Naive thymus-derived CD8-positive, alpha-beta T cell (primary cell): ENCODE measurements at regions not wholly inside any gene's neighbourhood (a gene's known extent, or its start where the extent isn't known, plus 50 kb on each side); places are given as distances from the start of the nearest gene placed in this dataset.

ENCODE experiments used
- ATAC-seq, 2 donors: fragments of 150-1000 bp; cut with Tn5 transposase in 1 of 2; sonication (Bioruptor Pico), chemical (Tn5 transposase) in 1 of 2; 1 replicate in 1 of 2; 2 replicates in 1 of 2; pipeline ENCODE4 v1.10.0; 2021; ENCODE audit warnings: mild to moderate bottlenecking in 2 of 2, moderate library complexity in 2 of 2
- POLR2A ChIA-PET: fragments of 350-600 bp; sonication (Branson Sonifier 250); formaldehyde crosslinking; loops from one replicate; lab custom pipeline; 2021; ENCODE audit warnings: antibody characterized with exemption; lab: Charles Lee
- DNase-seq, 10 donors: peaks; one replicate each; pipeline versions ENCODE4 v3.0.0 to v3.0.0-alpha.2; 2020 to 2022
- H3K27ac Mint-ChIP-seq, 10 donors: one replicate each; pipeline ENCODE4 v1.8.0; 2020 to 2022; ENCODE audit warnings: mild to moderate bottlenecking in 10 of 10, mixed read lengths in 10 of 10, moderate library complexity in 4 of 10, inconsistent platforms in 1 of 10
- H3K27me3 Mint-ChIP-seq, 5 donors: one replicate each; pipeline ENCODE4 v1.8.0; 2021 to 2022; ENCODE audit warnings: mixed read lengths in 5 of 5
- H3K36me3 Mint-ChIP-seq, 3 donors: one replicate each; pipeline ENCODE4 v1.8.0; 2020 to 2022; ENCODE audit warnings: mixed read lengths in 3 of 3, mild to moderate bottlenecking in 2 of 3, inconsistent platforms in 1 of 3
- H3K4me1 Mint-ChIP-seq, 4 donors: one replicate each; pipeline ENCODE4 v1.8.0; 2021 to 2022; ENCODE audit warnings: mixed read lengths in 4 of 4
- H3K4me3 Mint-ChIP-seq, 10 donors: one replicate each; pipeline ENCODE4 v1.8.0; 2020 to 2022; ENCODE audit warnings: mild to moderate bottlenecking in 10 of 10, mixed read lengths in 10 of 10, moderate library complexity in 6 of 10, inconsistent platforms in 1 of 10
- H3K9me3 Mint-ChIP-seq, 9 donors: one replicate each; pipeline ENCODE4 v1.8.0; 2020 to 2022; ENCODE audit warnings: mixed read lengths in 9 of 9, mild to moderate bottlenecking in 3 of 9, inconsistent platforms in 1 of 9, moderate library complexity in 1 of 9

DNA sequence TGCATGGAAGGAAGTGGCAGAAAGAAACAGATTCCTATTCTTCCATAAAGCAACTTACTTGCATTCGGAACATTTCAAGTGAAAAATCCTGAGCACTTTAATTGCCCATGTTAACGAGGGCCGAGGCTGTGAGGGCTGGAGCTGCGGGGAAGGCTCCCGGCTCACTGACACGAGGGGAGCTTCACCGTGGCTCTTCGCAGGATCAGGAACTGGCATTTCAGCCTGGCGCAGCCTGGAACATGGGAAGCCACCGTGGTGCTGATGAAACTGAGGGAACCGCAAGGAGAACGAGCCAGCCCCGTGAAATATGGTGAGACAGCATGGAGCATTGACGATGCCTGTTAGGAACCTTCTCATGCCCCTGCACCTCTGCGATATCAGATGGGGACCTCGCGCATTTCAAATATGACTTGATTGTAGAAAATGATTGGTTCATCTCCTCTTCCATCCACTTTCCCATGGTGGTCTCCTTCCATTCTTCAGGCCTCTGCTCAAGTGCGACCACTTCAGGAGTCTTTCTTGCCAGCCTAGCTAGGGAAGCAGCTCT, 236.9 kb downstream of the TBXT start:
- H3K27ac Mint-ChIP-seq, result no peak overlapping the region
- DNase-seq, result no peak
- peaks cover 10 to 34% (median 13%) of the 10 kb centered on the region in 5 donors for H3K27me3 Mint-ChIP-seq
- H3K9me3 Mint-ChIP-seq, result peaks cover 0 to 12% (median 0%) of the 10 kb centered on the region in 9 donors
- H3K36me3 Mint-ChIP-seq, result no peaks in the 10 kb centered on the region
- H3K4me1 Mint-ChIP-seq, result no peaks in the 10 kb centered on the region
- POLR2A ChIA-PET, result no interaction called here
- ATAC-seq, result no peak
- no peak overlapping the region for H3K4me3 Mint-ChIP-seq

DNA sequence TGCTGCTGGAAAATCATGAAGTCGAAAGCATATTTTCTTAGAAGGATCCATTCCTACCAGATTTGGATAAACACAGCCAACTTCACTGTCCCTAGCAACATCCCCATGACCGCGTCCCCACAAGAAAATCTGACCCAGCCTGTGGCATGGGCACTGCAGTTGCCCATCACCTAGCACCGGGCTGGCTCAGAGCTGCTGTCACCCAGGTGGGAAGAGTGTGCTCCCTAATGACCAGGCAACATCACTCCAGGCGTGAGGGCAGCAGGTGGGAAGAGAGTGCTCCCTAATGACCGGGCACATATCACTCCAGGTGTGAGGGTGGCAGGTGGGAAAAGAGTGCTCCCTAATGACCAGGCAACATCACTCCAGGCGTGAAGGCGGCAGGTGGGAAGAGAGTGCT, 238.0 kb downstream of the TBXT start:
- H3K9me3 Mint-ChIP-seq, result peaks cover 0 to 4% (median 0%) of the 10 kb centered on the region in 9 donors
- DNase-seq (no peak), ATAC-seq (no peak)
- no peak overlapping the region for H3K27ac Mint-ChIP-seq
- H3K4me1 Mint-ChIP-seq, result no peaks in the 10 kb centered on the region
- peaks cover 6 to 28% (median 7%) of the 10 kb centered on the region in 5 donors for H3K27me3 Mint-ChIP-seq
- no peak overlapping the region for H3K4me3 Mint-ChIP-seq
- POLR2A ChIA-PET, result no interaction called here
- H3K36me3 Mint-ChIP-seq, result no peaks in the 10 kb centered on the region

DNA sequence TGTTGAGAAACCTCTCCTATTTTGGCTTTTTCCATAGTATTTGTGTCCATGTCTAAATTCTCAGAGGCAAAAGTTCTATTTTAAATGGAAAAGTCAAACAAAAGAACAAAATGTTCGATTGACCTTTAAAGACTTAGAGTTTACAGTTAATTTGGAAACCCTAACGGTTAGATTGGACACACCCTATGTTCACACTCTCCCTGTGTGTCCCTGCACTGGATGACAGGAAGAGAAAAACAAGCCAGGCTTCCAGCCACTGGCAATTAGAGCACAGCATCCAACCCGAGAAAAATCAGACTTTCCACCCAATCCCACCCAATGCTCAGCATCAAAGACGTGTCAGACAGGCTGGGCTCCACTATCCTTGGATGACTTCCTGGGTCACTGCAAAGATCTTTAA, 241.3 kb downstream of the TBXT start:
- H3K27me3 Mint-ChIP-seq, result peaks cover 8 to 35% (median 9%) of the 10 kb centered on the region in 5 donors
- no peak for DNase-seq
- no peak overlapping the region for H3K27ac Mint-ChIP-seq
- peaks cover 0 to 3% (median 0%) of the 10 kb centered on the region in 9 donors for H3K9me3 Mint-ChIP-seq
- no peaks in the 10 kb centered on the region for H3K36me3 Mint-ChIP-seq
- no peaks in the 10 kb centered on the region for H3K4me1 Mint-ChIP-seq
- no peak overlapping the region for H3K4me3 Mint-ChIP-seq
- ATAC-seq, result no peak
- POLR2A ChIA-PET, result no interaction called here

DNA sequence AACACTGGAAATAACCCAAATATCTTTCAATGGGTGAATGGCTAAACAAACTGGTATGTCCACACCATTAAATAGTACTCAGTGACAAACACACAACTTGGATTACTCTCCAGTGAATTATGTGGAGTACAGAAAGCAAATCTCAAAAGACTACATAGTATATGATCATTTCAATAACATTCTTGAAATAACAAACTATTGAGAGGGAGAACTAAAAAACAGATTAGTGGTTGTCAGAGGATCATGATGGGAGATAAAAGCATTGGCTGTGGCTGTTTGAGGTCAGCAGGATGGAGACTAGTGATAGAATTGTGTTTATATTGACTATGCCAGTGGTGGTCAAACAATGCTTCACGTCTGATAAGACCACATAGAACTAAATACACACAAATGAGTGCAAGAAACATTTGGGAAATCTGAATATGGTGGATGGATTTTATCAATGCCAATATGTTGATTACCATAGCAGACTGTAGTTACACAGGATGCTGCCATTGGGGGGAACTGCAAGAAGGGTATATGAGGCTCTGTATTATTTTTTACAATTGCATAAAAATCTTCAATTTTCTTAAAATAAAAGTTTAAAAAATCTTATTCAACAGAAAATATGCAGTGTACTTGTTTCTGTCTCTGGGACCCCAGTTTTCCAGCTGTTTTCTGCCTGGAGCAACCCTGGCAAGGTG, 242.0 kb downstream of the TBXT start:
- Mint-ChIP-seq H3K4me3 (no peak overlapping the region), H3K27me3 (peaks cover 9 to 37% (median 13%) of the 10 kb centered on the region in 5 donors), H3K9me3 (peaks cover 0 to 5% (median 0%) of the 10 kb centered on the region in 9 donors), H3K27ac (no peak overlapping the region), H3K36me3 (no peaks in the 10 kb centered on the region), H3K4me1 (no peaks in the 10 kb centered on the region)
- POLR2A ChIA-PET, result no interaction called here
- DNase-seq, result no peak
- no peak for ATAC-seq

DNA sequence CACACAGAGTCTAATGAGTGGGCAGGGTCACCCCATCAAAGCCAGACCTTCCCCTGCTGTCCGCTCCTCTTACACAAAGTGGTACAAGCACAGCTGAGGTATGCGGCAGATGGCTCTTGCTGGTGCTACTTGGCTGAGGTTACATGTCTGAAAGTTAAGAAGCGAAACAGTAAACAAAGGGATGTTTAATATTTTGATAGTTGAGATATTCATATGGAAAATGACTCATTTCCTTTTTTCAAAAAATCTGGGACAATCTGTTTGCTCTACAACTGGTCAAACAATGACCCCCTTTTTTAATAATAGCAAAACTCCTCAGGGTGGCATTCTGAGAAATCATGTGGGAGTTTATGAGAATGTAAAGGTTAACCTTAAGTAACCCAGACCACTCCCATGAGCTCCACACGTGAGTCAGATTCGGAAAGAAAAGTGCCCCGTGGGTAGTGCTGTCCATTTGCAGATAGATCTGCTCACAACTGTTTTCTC, 245.3 kb downstream of the TBXT start:
- no peak for DNase-seq
- Mint-ChIP-seq H3K9me3 (peaks cover 0 to 3% (median 0%) of the 10 kb centered on the region in 9 donors), H3K4me1 (no peaks in the 10 kb centered on the region), H3K27me3 (peaks cover 14 to 25% (median 19%) of the 10 kb centered on the region in 5 donors), H3K27ac (no peak overlapping the region), H3K4me3 (no peak overlapping the region), H3K36me3 (no peaks in the 10 kb centered on the region)
- POLR2A ChIA-PET, result no interaction called here
- no peak for ATAC-seq

DNA sequence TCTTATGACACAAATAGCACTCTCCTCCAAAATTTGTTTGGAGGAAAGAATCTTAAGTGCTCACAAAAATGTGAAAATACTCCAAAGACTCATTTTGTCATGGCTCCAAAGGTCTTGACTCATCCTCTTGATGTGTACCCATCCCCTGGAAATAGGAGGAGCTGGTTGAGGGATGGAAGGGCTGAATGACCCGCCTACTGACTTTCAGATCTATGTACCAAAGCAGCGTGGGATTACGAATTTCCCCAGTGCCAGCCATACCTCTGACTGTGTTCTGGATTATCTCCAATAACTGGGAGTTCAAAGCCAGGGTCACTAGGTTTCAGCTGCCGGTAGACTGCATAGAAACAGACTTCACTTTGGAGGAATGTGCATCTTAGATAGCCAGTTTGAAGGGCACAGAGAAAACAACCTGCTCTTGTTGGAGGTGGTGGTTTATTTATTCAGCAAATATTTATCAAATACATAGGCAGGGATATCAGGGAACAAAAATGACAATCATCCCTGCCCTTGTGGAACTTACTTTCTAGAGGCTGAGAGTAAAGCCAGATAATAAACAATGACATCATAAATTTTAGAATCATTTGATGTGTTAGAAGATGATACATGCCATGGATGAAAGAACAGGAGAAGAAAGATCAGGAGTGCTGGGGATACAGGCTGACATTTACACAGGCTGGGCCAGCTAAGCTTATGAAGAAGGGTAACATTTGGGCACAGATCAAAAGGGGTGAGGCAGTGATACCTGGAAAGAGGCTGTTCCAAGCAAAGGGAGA, 246.6 kb downstream of the TBXT start:
- POLR2A ChIA-PET, result no interaction called here
- H3K9me3 Mint-ChIP-seq, result peaks cover 0 to 3% (median 0%) of the 10 kb centered on the region in 9 donors
- no peak for ATAC-seq
- no peaks in the 10 kb centered on the region for H3K36me3 Mint-ChIP-seq
- DNase-seq, result no peak
- no peak overlapping the region for H3K27ac Mint-ChIP-seq
- H3K27me3 Mint-ChIP-seq, result peaks cover 14 to 25% (median 19%) of the 10 kb centered on the region in 5 donors
- H3K4me3 Mint-ChIP-seq, result no peak overlapping the region
- no peaks in the 10 kb centered on the region for H3K4me1 Mint-ChIP-seq

DNA sequence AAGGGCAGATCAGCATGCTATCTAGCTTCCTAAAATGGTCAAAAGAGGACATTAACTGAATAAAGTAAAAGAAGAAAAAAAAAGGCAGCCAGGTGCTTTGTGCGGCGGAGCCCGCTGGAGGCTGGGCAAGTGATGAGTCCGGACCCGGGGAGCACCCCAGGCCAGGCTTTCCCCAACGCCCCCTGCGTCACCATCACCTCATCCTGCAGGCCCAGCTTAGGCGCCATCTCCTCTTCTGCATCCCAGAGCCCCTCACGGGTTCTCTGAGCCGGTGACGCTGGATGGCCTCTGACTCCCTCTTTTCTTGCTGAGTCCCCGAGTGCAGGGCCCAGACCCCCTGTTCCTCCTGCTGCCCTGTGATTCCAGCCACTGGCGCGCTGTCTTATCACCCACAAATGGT, 250.1 kb downstream of the TBXT start:
- Mint-ChIP-seq H3K27me3 (peaks cover 8 to 35% (median 15%) of the 10 kb centered on the region in 5 donors), H3K4me3 (no peak overlapping the region), H3K27ac (no peak overlapping the region), H3K4me1 (no peaks in the 10 kb centered on the region), H3K36me3 (no peaks in the 10 kb centered on the region), H3K9me3 (peaks cover 0 to 3% (median 0%) of the 10 kb centered on the region in 9 donors)
- DNase-seq (no peak), ATAC-seq (no peak)
- POLR2A ChIA-PET, result no interaction called here

DNA sequence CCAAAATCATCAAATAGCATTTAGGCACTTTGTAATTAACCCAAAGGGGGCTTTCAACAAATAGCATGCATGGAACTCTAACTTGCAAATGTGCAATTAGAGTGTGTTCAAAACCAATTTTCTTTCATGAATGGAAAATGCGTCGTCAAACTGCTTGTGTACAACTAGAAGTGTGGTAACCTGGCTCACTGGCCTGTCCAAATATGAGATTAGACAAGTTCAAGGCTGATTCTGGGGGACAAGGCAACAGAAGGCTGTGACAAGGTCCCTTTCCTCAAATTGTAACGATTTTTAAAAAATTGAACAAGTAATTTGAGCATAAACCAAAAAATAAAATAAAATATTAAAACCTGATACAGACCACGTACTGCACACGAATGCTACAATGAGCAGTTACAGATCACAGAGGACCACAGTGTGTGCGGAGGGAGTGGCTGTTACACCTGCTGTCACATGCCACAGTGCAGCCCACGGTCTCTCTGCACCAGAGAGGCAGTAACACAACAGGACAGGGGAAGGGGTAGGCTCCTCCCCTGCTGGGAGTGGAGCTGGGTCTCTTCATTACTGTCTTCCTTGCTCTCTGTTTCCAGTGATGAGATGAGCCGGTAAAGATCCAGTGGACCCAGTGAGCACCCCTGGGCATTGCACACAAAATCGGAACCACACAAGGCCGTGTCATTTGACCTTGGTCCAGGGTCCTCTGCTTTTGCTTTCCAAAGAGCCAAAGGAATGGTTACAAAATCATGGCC, 252.2 kb upstream of the PDE10A start:
- H3K9me3 Mint-ChIP-seq, result no peaks in the 10 kb centered on the region
- POLR2A ChIA-PET, result no interaction called here
- DNase-seq (no peak), ATAC-seq (no peak)
- no peak overlapping the region for H3K27ac Mint-ChIP-seq
- H3K4me3 Mint-ChIP-seq, result no peak overlapping the region
- H3K4me1 Mint-ChIP-seq, result no peaks in the 10 kb centered on the region
- H3K27me3 Mint-ChIP-seq, result peaks cover 4 to 20% (median 9%) of the 10 kb centered on the region in 5 donors
- H3K36me3 Mint-ChIP-seq, result no peaks in the 10 kb centered on the region

DNA sequence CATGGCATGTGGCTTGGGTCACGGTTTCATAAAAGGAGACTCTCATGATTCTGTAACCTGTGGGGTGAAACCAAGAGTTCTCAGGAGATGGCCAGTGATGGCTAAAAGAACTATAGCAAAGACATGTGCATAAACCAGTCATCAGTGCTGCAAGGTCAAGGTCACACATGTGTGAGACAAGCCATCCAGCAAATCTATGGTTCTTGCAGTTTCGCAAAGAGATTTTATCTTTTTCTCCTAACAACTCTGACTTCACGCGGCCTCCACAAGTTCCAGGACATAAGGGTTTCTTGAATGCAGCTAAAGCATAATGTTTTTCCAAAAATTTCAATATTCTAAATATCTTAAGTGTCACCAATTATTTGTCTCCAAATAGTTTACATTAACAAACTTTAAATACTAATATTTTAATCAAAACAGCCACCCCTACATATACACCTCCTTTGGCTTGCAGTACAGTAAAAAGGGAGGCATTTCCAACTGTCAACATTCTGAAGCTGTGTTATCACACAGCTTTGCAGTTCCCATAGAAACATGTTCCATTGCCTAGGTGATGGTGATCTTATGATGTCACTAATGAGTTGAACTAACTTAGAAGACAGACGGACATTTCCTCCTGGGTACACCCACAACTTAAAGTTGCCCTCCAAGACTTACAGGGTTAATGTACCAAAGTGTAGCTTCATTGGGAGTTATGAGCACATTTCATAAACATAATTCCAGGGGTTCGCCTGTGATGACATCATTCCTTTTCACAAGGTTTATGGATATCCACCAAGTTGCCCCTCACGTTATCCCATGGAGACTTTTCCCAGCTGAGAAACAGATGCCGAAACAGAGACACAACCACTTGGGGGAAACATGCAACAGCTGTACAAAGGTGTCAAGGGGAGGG, 250.9 kb upstream of the PDE10A start:
- H3K27me3 Mint-ChIP-seq, result peaks cover 6 to 25% (median 10%) of the 10 kb centered on the region in 5 donors
- H3K4me1 Mint-ChIP-seq, result no peaks in the 10 kb centered on the region
- H3K9me3 Mint-ChIP-seq, result peaks cover 0 to 3% (median 0%) of the 10 kb centered on the region in 9 donors
- POLR2A ChIA-PET, result no interaction called here
- no peak overlapping the region for H3K27ac Mint-ChIP-seq
- ATAC-seq, result no peak
- H3K4me3 Mint-ChIP-seq, result no peak overlapping the region
- no peaks in the 10 kb centered on the region for H3K36me3 Mint-ChIP-seq
- DNase-seq, result no peak

DNA sequence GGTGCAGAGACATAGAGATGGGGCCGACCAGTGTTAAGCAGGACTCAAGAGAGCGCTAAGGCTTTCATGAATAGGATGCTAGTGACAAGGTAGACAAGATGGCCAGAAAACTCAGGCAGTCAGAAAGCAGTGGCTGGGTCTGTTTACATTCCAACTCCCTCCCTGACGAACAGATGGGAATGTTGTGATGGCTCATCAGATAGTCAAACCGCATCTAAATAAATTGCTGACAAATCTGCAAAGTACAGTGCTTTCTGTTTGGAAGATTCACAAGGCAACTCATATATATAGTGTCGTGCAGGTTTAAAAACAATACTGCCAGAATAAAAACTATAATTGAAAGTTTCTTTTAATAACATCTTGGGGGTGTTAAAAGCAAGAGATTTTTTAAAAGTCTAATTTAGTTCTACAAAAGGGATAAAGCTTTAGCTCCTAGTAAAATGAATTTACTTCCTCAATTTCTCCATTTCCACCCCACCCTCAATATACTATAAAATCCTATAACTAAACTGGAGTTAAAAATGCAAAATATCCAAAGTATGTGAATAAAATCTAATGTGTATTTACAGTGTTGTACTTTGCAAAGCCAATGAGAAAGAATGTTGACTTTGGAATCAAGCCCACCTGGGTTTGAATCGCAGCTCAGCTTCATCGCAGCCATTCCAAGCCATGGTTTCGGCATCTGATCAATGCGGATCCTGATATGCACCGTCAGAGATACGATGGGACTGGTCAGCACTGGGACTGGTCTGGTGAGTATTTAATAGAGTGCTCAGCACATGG, 247.3 kb upstream of the PDE10A start:
- POLR2A ChIA-PET, result no interaction called here
- Mint-ChIP-seq H3K4me3 (no peak overlapping the region), H3K9me3 (peaks cover 0 to 5% (median 0%) of the 10 kb centered on the region in 9 donors), H3K4me1 (no peaks in the 10 kb centered on the region), H3K36me3 (no peaks in the 10 kb centered on the region), H3K27me3 (peaks cover 5 to 42% (median 21%) of the 10 kb centered on the region in 5 donors), H3K27ac (no peak overlapping the region)
- ATAC-seq, result no peak
- no peak for DNase-seq

DNA sequence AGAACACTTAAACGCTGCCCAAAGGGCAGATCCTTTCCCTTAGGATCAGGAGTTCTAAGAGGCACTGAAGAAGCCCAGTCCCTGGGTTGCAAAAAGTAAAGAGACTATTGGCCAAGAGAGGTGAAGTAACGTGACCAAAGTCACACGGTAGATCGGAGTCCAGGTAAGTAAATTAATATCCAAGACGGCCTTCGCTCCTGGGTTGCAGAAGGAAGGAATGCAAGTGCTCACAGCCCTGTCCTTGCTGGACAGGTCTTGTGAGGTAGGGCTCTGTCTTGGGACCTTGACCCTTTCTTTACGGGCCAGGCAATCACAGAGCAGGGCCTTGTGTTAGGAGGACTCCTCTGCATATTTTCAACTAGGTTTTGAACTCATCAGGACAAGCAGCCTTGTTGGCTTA, 243.7 kb upstream of the PDE10A start:
- Mint-ChIP-seq H3K36me3 (no peaks in the 10 kb centered on the region), H3K4me1 (no peaks in the 10 kb centered on the region), H3K4me3 (no peak overlapping the region), H3K9me3 (peaks cover 0 to 5% (median 0%) of the 10 kb centered on the region in 9 donors), H3K27me3 (peaks cover 7 to 51% (median 21%) of the 10 kb centered on the region in 5 donors), H3K27ac (no peak overlapping the region)
- ATAC-seq (no peak), DNase-seq (no peak)
- POLR2A ChIA-PET, result no interaction called here
